ENCODE measurements at regions not wholly inside any gene's neighbourhood (a gene's known extent, or its start where the extent isn't known, plus 50 kb on each side); places are given as distances from the start of the nearest gene placed in this dataset.

DNA sequence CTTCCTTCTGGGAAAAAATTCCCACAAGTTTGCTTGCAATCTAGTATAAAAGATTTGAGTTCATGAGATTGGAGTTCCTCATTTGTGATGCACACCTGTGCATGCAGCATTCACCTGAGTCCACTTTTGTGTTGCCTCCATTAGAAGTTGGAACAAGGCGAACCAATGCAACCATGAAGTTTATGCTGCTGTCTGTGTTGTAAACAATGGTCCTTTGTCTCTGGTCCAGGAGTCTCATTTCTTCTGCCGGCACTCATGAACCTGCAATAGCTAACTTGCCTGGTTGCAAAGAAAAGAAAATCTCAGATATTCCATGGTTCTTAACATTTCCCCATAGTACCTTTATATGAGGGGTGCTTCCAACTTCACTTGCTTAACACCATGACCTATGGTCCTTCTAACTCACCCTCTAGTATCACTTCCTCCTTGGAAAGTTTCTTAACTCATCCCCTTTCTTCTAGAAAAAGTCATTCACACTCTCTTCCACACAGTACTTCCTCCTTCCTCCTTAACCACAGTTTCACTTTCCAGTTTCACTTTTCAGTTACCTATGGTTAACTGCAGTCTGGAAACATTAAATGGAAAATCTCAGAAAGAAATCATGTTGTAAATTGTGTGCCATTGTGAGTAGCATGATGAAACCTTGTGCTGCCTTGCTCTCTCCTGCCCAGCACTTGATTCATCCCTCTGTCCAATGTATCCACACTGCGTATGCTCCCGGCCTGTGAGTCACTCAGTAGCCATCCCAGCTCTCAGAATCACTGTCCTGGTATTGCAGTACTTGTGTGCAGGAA, 128.8 kb upstream of the TRIB2 start:
- no peak for DNase-seq (ENCODE audit: low read depth in 2 of 2)

DNA sequence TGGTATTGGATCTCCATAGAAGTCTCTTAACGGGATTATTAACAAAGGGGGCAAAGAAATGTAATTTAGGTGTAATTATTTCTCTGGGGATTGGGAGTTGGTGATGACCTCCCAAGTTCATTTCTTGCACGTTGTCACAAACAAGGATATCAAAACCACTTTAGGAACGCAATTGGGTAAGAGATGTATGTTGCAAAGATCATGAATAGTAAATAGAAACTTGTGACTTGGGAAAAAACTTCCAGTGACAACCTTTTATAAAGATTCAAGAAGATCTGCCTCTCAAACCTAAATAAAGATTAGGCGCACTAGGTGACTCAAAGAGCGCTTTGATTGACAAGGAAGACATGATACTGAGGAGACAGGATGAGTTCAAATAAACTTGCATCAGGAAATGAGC, 127.8 kb upstream of the TRIB2 start:
- no peak for DNase-seq (ENCODE audit: low read depth in 2 of 2)

DNA sequence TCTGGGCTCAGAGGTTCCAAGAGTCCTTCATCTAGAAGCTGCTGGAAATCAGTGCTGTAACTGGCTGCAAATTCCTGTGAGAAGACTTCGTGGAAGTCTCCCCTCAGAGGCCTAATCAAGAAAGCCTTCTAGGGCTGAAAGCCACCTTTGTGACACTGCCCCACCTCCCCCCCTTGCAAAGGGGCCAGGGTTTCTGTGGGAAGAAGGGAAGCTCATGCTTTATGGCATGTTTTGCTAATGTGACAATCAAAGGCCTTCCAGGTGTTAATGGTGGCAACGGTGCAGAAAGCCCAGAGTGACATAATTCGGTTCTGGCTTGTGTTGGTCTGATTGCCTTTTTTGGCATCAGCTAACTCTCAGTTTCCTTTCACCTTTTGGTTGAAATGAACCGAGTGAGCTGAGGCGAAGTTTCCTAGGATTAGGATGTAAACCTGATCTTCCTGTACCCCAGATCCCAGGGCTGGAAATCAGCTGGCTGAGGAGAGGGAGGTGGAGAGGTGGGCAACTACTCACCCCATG, 126.9 kb upstream of the TRIB2 start:
- DNase-seq (ENCODE audit: low read depth in 2 of 2), result no peak

DNA sequence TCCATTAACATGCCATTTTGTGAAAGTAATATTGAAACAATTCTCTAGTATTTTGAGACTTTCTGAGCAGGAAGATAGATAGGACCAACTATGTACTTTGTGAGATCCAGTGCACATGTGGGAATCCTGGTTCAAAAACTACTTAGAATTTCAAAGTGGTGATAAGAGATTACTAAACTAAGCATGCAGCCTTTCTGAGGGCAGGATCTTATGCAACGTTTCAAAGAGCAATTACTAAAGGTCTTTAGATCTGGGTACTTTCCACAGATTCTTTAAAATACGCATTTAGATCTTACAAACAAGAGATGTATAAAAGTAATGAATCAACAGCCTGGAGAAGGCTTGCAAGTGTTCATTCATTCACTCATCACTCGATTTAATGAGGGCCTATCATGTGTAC, 124.4 kb upstream of the TRIB2 start:
- no peak for DNase-seq (ENCODE audit: low read depth in 2 of 2)

DNA sequence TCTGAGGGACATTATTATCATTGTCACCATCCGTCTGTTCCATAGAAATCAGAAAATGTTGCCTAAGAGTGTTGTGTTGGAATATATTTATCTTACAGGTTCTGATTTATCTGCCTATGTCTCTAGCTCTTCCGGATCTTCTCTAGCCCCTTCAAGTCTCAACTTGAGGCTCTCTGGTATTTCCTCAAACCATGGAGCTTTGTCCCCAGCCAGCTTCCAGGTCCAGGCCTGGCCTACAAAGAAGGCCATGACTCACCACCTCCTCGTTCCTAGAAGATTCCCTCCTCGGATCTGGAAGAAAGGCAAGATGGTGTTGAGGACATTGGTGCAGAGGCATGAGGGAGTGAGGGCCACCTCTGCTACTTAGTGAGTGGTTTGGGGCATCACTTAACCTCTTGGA, 122.1 kb upstream of the TRIB2 start:
- no peak for DNase-seq (ENCODE audit: low read depth in 2 of 2)

DNA sequence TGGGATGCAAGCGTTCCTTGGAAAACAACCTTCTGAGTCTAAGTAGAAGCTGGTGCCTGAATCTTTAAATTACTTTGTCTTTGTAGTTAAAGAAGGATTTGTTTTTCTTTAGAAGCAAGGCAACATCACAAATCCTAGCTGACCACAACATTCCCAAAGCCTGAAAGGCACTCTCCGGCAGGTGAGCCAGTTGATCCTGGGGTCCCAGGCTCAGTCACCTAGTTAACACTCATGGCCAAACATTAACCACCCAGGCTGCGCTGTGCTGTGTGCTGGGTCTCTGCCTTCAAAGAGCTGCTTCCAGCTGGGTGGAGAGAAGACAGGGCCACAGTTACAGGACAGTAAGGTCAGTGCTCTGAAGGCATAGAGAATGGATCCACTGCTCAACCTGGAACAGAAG, 120.0 kb upstream of the TRIB2 start:
- no peak for DNase-seq (ENCODE audit: low read depth in 2 of 2)

DNA sequence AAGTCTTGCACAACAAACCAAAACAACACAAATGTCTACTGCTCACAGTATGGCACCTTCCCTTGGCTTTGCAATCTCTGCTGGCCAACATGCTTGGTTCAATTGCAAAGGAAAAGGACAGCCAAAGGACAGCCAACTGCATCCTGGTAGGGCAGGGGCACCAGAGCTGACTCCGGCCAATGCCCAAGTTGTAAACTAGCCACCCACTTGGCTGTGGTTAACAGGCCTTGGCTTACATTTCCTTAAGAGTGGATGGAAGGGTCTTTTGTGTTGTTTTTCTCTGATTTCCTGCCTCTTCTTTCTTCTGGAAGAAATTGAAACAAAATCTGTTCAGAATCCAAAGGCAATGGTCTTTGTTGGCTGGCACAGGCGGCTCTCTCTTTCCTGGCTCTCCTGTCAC, 119.1 kb upstream of the TRIB2 start:
- DNase-seq (ENCODE audit: low read depth in 2 of 2), result no peak

DNA sequence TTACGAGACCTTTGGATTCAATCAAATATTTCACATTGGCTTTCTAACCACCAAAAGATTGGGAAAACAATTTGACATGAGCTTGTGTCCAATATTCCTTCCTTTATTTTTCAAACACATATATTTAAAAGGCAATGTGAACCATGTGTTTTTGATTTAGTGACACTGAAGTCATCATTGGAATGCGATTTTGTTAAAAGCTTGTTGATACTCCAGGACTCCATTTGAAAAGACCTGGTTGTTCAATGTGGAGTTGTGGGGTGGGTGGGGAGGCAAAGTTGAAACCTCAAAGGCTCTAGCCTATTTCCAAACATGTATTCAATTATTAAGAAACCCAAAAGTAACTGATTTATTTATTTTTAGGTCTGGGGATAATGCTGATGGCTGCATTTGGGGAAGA, 114.1 kb upstream of the TRIB2 start:
- DNase-seq (ENCODE audit: low read depth in 2 of 2), result no peak

DNA sequence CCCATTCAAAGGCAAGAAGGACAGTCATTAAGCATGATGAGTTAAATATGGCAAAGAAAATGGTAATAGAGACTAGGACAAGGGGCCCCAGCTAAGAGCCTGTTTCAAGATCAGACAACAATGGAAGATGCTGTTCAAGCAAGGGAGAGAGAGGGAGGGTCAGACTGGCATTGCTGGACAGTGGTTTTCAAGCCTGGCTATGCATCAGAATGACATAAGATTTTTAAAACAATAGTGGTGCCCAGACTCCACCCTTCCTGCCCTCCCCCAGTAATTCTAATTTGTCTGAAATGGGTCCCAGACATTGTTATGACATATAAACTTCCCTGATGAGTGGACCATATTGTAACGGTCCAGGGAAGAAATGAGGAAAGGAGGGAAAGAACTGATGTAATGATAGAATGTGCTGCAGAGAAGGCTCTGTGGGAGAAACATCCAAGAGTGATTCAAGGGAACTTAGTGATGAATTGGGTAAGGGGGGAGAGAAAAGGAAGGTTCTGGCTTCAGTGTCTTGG, 112.9 kb upstream of the TRIB2 start:
- DNase-seq (ENCODE audit: low read depth in 2 of 2), result no peak

DNA sequence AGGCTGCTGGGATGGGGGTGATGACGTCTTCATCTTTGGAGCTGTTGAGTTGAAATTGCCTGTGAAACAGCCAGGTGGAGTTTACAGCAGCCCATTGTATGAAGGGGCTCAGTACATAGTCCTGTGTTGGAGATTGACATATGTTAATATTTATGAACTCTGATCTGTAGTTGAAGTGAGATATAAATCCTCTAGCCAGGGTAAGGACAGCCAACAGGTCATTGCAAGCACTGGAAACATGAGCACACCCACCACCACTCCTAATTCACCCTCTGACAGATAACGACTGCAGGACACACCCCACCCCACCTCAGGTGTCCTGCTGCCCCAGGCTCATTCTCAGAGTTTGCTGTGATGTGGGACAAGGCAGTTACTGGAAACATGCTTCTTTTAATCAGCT, 112.4 kb upstream of the TRIB2 start:
- DNase-seq (ENCODE audit: low read depth in 2 of 2), result no peak

DNA sequence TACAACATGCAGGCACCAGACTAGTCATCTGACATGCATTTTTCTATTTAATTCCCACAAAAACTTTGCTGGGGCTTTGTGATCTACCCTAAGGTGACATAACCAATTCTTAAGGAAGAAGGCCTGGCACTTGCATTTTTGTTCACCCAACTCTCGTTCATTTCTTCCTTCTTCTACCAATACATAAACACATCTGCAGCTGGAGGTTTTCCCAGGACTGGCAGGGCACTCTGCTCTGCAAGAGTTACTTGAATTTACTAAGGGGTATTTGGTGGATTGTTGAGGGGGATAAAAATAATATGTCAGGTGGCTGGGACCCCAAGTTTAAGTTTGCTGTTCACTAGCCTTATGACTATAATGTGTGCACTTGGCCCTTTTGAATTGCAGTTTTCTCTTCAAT, 111.4 kb upstream of the TRIB2 start:
- DNase-seq (ENCODE audit: low read depth in 2 of 2), result no peak

DNA sequence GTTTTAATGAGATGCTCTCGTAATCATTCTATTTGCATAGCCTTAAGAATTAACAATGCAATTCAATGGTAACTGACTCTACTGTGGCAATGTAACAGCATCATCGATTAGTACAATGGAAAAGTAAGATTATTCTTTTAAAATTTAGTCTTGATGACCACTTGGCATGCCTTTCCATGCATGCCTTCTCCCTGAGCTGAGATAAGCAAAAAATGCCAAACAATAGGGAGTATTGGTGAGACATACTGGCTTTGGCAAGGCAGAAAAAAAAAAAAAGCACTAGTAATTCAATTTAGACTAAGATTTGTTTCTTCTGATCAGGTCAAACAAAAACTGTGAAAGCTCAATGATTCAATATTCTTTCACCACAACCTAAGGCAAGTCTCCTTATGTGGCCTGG, 110.8 kb upstream of the TRIB2 start:
- no peak for DNase-seq (ENCODE audit: low read depth in 2 of 2)

DNA sequence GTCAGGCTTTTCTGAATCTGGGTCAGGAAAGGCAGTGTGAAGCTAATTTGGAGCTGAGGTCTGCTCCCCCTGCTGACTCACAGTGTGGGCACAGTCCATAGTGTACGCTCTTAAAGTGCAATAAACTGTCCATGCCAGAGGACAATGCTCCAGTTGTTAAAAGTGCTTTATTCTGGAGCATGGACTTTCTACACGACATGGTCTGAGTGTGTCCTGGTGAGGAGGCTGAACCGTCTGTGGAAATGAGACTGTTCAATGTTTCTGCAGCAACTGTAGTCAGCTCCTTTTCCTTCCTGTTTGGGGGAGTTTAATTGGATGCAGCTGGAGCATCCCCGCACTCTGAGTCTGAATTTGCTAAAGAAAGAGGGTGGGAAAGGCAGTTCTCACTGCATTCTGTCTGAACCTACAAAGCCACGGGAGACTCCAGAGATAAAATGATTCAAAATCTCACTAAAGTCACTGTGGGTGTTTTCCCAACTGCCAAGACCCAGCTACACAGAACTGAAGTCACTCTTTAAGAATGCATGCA, 110.2 kb upstream of the TRIB2 start:
- no peak for DNase-seq (ENCODE audit: low read depth in 2 of 2)

DNA sequence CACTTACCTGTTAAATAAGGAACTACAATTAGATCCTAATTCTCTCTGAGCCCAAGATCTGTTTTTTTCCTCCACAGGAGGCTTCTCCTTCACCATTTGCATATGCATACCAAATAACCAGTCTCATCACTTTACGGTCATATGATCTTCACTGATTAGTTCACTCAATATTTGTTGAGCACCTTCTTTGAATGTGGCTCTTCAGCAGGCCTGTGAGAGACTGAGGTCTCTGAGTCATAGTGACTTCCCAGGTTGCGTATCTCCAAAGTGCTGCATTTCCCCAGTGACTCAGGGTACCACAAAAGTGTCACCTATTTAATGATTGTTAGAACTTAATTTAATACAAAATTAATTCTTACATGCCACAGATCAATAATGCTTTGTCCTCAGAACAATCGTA, 108.8 kb upstream of the TRIB2 start:
- DNase-seq (ENCODE audit: low read depth in 2 of 2), result no peak

DNA sequence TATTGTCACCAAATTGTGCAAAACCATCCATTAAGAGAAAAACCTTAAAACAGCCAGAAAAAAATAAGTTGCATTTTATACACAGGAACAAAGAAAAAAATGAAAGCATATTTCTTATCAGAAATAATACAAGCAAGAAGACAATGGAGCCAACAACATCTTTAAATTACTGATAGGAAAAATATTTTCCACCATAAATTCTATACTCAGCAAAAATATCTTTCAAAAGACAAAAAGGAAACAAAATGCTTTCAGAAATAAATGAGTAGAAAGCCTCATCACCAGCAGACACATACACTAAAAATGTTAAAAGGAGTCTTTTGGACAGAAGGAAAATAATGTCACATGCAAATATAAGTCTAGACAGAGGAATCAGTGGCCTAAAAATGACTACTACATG, 106.4 kb upstream of the TRIB2 start:
- no peak for DNase-seq (ENCODE audit: low read depth in 2 of 2)

DNA sequence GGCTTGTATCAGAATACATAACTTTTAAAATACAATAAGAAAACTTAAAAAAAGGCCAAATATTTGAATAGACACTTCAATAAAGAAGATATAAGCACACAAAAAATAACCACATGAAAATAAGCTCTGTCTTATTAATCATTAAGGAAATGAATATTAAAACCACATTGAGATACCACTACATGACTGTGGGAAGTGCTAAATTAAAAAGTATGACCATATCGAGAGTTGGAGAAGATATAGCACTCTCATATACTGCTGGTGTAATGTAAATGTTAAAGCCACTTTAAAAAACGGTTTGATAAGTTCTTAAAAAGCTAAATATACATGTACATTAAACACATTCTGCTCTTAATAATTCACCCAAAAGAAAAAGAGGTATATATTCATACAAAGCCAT, 104.6 kb upstream of the TRIB2 start:
- DNase-seq (ENCODE audit: low read depth in 2 of 2), result no peak

DNA sequence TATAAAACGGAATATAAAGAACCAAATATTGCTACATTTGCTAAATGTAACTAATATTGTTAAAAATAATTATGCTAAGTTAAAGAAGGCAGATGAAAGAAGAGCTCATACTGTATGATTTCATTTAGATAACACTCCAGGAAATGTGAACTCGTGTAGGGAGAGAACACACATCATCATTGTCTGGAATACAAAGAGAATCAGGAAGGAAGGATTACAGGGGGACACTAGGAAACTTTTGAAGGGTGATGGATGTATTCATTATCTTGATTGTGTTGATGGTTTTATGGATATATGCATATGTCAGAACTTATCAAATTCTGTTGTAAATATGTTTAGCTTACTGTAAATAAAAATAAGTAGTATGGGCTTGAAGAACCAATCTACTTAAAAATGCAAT, 104.1 kb upstream of the TRIB2 start:
- DNase-seq (ENCODE audit: low read depth in 2 of 2), result no peak

DNA sequence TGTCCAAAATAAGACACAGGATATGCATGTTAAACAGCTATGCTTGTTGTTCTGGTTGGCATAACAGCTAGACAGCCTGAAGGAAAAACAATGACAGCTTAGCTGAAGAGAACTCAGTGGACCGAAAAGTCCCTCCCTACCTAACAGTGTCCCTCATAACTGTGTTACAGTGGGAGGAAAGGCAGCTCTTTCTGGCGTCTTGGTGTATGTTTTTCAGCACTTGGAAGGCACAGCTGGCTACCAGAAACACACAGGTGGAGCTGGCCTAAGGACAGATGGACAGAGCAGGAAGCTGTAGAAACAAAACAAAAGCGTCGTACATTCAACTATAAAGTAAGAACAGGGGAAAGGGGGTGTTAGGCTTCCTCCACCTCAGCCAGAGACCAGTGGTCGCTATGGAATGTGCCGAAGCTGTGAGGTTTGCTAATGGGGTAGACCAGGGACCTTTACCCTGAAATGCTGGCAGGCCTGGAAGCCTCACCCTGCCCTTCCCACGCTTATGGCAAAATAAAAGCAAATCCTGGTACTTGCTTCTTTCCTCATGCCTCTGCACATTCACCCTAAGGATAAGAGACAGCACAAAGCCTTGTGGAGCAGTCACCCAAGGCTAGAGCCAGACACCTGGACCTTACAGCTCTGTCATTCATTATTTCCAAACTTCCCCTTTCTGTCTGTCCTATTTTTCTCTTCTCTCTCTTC, 103.5 kb upstream of the TRIB2 start:
- no peak for DNase-seq (ENCODE audit: low read depth in 2 of 2)

DNA sequence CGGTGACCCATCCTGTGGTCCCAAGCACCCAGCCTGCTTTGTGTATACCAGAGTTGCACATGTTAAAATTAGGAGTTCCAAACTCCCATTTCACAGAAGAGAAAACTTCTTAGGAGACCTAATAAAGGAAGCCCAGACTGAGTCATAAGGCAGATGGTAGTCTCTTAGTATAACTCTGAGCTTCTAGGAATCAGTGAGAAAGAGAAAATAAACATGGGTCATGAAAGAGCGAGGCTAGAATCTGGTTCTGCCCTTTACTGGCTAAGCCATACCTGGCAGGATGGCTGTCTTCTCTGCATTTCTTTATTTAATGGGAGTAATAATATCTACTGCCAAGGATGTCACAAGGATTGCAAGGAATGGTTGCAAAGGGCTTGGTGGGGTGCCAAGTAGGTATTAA, 101.2 kb upstream of the TRIB2 start:
- no peak for DNase-seq (ENCODE audit: low read depth in 2 of 2)

DNA sequence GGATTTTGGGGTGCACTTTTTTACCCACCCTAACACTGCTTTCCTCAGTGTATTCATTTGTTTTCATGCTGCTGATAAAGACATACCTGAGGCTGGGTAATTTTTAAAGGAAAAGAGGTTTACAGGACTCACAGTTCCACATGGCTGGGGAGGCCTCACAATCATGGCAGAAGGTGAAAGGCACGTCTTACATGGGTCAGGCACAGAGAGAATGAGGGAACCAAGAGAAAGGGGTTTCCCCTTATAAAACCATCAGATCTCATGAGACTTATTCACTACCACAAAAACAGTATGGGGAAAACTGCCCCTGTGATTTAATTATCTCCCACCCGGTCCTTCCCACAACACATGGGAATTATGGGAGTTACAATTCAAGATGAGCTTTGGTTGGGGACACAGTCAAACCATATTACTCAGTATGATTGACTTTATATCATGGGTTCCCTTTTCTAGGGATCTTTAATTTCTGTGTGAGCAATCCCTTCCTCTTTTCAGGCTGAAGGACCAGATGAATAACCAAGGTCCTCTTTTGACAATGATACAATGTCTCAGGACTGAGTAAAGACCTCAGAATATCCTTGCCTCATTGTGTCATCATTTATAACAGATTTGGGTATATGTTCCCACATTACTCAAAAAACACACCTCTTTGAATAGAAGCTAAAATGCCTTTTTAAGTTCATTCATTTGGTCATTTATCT, 100.1 kb upstream of the TRIB2 start:
- DNase-seq (ENCODE audit: low read depth in 2 of 2), result no peak

DNA sequence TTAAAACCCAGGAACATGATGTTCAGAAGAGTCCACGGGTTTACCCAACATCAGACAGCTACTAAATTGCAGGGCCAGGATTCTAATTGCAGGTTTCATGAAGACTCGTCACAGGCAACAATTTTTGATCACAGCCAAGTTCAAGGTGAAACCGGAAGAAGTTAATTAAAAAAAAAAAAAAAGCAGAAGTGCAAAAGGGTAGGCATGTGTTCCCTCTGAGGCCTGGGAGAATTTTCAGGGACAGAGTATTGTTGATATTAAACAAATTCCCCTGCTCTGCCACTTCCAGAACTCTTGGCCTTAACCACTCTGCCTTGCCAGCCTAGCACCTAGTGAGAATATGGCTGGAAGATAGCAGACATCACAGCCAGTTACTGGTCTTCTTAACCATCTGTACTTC, 99.4 kb upstream of the TRIB2 start:
- DNase-seq (ENCODE audit: low read depth in 2 of 2), result no peak

DNA sequence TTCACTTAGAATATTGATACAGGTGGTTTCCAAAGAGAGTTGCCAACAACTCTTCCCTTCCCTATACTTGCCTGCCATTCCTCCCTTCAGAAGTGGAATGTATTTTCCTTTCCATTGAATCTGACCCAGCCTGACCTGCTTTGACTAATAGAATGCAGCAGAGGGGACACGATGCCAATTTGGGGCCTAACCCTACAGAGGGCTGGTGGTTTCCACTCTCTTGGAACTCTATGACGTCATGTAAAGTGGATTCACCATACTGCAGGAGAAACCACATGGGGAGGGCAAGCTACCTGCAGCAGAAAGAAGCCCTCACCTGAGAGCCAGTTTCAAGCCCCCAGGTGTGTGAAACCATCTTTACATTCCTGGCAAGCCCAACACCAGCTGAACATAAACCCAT, 98.9 kb upstream of the TRIB2 start:
- no peak for DNase-seq (ENCODE audit: low read depth in 2 of 2)
